ENCODE measurements at regions not wholly inside any gene's neighbourhood (a gene's known extent, or its start where the extent isn't known, plus 50 kb on each side); places are given as distances from the start of the nearest gene placed in this dataset.

DNA sequence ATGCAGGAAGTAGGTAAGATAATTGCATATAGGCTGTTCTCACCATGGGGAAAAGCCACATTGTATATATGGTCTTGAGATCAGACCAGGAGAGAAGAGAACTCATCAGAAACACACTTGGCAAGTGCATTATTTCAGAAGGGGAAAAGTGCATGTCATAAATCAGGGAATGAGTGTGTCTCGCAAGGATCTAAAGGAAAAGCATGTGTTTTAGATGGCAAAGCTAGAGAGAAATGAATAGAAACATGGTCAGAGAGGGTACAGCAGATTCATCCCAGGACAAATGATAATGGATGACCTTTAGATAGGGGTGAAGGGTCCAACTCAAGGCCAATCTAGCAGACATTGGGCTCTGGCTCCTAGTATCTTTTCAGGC is 230.2 kb upstream of the NAV3 start:
- TF ChIP-seq, protein P1, sequence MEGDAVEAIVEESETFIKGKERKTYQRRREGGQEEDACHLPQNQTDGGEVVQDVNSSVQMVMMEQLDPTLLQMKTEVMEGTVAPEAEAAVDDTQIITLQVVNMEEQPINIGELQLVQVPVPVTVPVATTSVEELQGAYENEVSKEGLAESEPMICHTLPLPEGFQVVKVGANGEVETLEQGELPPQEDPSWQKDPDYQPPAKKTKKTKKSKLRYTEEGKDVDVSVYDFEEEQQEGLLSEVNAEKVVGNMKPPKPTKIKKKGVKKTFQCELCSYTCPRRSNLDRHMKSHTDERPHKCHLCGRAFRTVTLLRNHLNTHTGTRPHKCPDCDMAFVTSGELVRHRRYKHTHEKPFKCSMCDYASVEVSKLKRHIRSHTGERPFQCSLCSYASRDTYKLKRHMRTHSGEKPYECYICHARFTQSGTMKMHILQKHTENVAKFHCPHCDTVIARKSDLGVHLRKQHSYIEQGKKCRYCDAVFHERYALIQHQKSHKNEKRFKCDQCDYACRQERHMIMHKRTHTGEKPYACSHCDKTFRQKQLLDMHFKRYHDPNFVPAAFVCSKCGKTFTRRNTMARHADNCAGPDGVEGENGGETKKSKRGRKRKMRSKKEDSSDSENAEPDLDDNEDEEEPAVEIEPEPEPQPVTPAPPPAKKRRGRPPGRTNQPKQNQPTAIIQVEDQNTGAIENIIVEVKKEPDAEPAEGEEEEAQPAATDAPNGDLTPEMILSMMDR (conservative IDR thresholded peaks at IDR 0.05 in 1 of 2, IDR thresholded peaks at IDR 0.05 in 1 of 2; ENCODE audit: extremely low read depth in 1 of 2, insufficient read depth in 1 of 2, low read depth in 1 of 2, low read length in 2 of 2): no peak
- TF ChIP-seq EZH2 (IDR thresholded peaks at IDR 0.05; ENCODE audit: borderline replicate concordance, low read length): no peak
